GM12872 (cell line): ENCODE measurements at regions not wholly inside any gene's neighbourhood (a gene's known extent, or its start where the extent isn't known, plus 50 kb on each side); places are given as distances from the start of the nearest gene placed in this dataset.

Source experiments
- TF ChIP-seq, protein P1 (sequence below): IDR thresholded peaks from 3 replicates; pipeline ENCODE4 v1.5.1; 2011; ENCODE audit warnings: low read depth, mild to moderate bottlenecking, low read length, moderate library complexity; ENCODE audit not compliant: insufficient read depth

DNA sequence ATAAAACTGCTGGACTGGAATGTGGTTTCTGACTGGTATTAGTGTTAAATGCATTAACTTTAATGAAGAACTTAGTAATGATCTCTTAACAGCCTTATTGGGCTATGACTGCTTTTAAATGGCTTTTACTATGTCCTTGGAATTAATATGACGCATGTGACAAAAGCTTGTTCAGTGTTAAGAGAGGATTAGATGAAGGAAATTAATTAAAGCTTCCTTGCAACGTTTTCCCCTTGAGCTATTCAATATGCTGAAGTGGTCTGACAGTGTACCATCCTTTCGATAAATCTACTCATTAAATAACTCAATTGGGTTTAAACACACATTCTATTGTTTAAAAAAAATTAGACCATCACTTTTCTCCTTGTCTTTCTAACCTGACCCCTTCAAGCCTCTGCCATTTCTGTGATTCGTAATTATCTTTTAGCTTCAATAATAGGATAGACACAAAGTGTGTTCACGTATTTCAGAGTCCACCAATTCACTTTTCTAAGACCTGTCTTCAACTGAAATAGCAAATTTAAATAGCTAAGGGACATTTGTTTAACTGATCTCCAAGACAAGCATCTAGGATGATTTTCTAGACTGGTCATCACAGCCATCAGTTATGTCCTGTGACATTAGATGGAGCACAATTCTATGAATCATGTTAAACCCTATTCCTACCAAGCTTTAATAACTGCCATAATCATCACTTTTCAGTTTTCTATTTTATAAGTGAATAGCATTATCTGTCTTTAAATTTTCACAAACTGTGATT is 1258.0 kb upstream of the CDH9 start:
- TF ChIP-seq, protein P1, sequence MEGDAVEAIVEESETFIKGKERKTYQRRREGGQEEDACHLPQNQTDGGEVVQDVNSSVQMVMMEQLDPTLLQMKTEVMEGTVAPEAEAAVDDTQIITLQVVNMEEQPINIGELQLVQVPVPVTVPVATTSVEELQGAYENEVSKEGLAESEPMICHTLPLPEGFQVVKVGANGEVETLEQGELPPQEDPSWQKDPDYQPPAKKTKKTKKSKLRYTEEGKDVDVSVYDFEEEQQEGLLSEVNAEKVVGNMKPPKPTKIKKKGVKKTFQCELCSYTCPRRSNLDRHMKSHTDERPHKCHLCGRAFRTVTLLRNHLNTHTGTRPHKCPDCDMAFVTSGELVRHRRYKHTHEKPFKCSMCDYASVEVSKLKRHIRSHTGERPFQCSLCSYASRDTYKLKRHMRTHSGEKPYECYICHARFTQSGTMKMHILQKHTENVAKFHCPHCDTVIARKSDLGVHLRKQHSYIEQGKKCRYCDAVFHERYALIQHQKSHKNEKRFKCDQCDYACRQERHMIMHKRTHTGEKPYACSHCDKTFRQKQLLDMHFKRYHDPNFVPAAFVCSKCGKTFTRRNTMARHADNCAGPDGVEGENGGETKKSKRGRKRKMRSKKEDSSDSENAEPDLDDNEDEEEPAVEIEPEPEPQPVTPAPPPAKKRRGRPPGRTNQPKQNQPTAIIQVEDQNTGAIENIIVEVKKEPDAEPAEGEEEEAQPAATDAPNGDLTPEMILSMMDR: no peak

DNA sequence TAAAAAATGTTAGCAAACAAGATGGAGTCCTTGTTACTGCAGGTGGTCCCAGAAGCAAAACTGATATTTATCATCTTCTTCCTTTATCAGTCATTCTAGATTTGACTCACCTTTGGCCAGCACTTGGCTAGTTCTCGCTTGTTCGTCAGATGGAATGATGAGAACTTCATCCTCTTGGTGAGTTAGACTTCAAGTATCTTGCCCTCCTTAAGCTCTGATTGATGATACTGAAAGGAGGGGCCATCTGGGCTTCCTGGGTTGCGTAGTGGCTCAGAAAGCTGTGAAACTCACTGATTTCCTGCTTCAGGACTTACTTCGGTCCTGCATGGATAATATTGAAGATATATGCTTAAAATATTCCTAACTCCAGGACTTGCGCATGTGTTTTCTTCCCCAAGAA is 1248.2 kb upstream of the CDH9 start:
- TF ChIP-seq, protein P1: no peak

DNA sequence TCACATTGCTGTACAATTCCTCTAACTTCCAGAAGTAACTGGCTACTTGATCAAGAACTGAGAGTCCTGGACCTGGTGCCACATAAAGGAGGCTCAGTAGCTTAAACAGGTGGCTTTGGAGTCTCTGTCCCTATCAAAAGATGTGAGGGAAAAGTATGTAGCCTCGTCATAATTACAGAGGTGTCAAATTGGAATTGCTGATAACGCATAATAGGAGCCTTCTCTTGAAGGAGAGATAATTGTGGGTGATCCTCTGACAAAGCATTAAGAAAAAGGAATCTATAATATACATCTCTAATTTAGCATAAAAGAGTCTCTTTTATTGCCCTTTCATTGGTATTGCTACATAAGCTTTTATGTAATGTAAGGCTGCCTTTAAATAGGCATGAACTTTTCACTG is 1246.4 kb upstream of the CDH9 start:
- TF ChIP-seq, protein P1: no peak

DNA sequence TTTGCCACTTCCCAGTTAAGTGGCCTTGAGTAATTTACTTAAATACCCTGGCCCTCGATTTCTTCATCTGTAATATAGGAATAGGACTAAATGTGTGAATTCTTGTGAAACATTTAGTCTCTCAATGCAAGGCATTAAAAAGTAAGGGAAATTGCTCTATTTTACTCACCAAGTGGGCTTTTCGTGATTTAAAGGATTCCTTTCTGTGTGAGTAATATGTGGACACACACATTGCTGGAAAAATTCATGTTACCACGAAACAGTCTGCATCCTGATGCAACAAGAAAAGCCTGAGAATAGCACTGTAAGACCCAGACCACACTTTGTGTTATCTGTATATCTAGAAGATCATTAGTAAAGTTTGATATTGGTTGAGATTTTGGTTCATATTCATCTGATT is 1243.0 kb upstream of the CDH9 start:
- TF ChIP-seq, protein P1: no peak

DNA sequence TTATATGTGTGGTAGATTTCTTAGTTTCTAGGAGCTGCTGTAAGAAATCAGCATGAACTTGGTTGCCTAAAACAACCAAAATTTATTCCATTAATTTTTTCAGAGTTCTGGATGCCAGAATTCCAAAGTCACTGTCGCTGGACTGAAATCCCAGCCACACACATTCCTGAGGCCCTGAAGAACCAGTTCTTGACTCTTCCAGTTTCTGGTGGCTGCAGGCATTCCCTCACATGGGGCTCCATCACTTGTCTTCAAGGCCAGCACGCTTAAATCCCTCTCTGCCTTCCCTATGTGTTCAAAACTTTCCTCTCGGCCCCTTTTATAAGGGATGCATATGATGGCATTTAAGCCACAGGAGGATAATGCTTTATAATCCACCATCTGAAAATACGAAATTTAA is 1237.5 kb upstream of the CDH9 start:
- TF ChIP-seq, protein P1: no peak

DNA sequence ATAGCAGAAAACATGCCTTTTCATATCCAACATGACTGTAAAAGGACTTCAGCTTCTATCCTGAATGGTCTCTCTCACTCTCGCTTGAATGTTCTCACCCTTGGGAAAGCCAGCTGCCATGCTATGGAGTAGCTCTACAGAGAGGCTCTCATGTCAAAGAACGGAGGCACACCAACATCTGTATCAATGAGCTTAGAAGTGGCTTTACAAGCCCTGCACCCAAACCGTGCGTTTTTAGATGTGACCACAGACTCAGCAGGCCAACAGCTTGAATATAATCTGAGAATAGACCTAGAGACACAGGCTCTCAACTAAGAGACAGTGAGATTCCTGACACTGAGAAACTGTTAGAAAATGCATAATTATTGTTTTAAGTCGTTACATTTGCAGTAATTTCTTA is 1231.6 kb upstream of the CDH9 start:
- TF ChIP-seq, protein P1: no peak

DNA sequence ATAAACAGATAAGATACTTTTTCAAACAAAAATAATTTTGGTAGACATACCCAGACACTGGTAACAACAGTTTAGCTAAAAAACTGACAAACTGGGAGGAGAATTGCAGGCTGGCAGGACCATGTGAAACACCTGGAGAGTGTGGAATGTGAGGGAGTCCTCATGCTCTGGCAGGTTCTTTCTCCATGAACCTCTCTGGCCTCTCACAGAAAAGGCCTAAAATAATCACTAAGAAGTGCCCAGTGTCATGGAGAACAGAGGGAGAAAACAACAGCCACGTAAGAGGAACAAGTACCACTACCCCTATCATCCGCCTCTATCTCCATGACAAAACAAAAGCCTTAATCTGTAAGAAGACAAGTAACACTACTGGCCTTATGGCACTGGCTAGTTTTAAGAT is 1227.5 kb upstream of the CDH9 start:
- TF ChIP-seq, protein P1: no peak

DNA sequence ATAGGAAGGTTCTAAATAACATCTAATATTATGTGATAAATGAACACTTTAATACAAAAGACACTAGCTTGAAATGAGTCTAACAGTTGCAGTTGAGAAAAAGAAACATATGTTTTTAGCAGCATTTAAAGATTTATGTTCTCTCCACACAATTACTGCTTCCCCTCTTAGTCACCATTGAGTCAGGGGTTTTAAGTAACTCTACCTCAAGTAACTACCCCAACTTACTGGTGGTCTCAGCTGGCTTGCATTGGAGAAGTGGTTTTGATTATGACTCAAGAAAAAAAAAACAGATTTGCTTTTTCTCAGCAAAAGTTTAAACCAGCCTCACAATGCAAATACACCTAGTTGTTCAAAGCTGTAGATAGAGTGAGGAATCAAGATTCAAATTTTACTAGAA is 1216.5 kb upstream of the CDH9 start:
- TF ChIP-seq, protein P1: no peak
